Activated B cell treated with CpG ODN at 0.5 μM for 24 hours (primary cell): ENCODE measurements at regions not wholly inside any gene's neighbourhood (a gene's known extent, or its start where the extent isn't known, plus 50 kb on each side); places are given as distances from the start of the nearest gene placed in this dataset.

ENCODE experiments used
- ATAC-seq: fragments of 200-7000 bp; cut with Tn5 transposase; one replicate; pipeline ENCODE4 v1.10.0; 2021; ENCODE audit warnings: low read depth, mild to moderate bottlenecking, moderate library complexity
- CTCF ChIA-PET: fragments of 350-600 bp; sonication (Branson Sonifier 250); formaldehyde crosslinking; loops from one replicate; lab custom pipeline; 2021; ENCODE audit warnings: antibody characterized with exemption; lab: Charles Lee
- POLR2A ChIA-PET: fragments of 350-600 bp; sonication (Branson Sonifier 250); formaldehyde crosslinking; loops from one replicate; lab custom pipeline; 2021; ENCODE audit warnings: antibody characterized with exemption; lab: Charles Lee
- DNase-seq: peaks from one replicate; pipeline ENCODE4 v3.0.0; 2022
- H3K27ac Mint-ChIP-seq: one replicate; pipeline ENCODE4 v1.8.0; 2020; ENCODE audit warnings: mixed read lengths
- H3K27me3 Mint-ChIP-seq: one replicate; pipeline ENCODE4 v1.8.0; 2021; ENCODE audit warnings: mixed read lengths
- H3K36me3 Mint-ChIP-seq: one replicate; pipeline ENCODE4 v1.8.0; 2021; ENCODE audit warnings: low read depth, mixed read lengths
- H3K4me1 Mint-ChIP-seq: one replicate; pipeline ENCODE4 v1.8.0; 2021; ENCODE audit warnings: mixed read lengths
- H3K4me3 Mint-ChIP-seq: one replicate; pipeline ENCODE4 v1.8.0; 2020; ENCODE audit warnings: mild to moderate bottlenecking, mixed read lengths
- H3K9me3 Mint-ChIP-seq: one replicate; pipeline ENCODE4 v1.8.0; 2020; ENCODE audit warnings: mixed read lengths
- intact Hi-C: fragments of 100-400 bp; cut with micrococcal nuclease; formaldehyde crosslinking; loops from one replicate; pipeline ENCODE4 v1.15.1; 2024
- TF ChIP-seq, protein P1 (sequence below): fragments of 200-600 bp; IDR thresholded peaks from one replicate; pipeline ENCODE4 v1.8.0; 2022; ENCODE audit warnings: antibody characterized with exemption, mild to moderate bottlenecking

DNA sequence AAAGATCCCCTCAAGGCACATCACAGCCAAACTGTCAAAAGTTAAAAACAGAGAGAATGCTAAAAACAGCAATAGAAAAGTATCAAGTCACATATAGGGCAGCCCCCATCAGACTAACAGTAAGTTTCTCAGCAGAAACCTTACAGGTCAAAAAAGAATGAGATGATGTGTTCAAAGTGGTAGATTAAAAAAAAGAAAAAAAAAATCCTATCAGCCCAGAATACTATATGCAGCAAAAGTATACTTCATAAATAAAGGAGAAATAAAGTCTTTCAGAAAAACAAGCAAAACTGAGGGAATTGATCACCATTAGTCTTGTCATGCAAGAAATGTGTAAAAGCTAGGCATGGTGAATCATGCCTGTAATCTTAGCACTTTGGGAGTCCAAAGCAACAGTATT lies 99.9 kb upstream of the RAD23B start:
- H3K4me1 Mint-ChIP-seq, result no peaks in the 10 kb centered on the region
- TF ChIP-seq, protein P1, sequence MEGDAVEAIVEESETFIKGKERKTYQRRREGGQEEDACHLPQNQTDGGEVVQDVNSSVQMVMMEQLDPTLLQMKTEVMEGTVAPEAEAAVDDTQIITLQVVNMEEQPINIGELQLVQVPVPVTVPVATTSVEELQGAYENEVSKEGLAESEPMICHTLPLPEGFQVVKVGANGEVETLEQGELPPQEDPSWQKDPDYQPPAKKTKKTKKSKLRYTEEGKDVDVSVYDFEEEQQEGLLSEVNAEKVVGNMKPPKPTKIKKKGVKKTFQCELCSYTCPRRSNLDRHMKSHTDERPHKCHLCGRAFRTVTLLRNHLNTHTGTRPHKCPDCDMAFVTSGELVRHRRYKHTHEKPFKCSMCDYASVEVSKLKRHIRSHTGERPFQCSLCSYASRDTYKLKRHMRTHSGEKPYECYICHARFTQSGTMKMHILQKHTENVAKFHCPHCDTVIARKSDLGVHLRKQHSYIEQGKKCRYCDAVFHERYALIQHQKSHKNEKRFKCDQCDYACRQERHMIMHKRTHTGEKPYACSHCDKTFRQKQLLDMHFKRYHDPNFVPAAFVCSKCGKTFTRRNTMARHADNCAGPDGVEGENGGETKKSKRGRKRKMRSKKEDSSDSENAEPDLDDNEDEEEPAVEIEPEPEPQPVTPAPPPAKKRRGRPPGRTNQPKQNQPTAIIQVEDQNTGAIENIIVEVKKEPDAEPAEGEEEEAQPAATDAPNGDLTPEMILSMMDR, result no peak
- H3K27ac Mint-ChIP-seq, result no peak overlapping the region
- POLR2A ChIA-PET, result no interaction called here
- peaks cover 4% of the 10 kb centered on the region for H3K36me3 Mint-ChIP-seq
- CTCF ChIA-PET, result no interaction called here
- peaks cover 17% of the 10 kb centered on the region for H3K9me3 Mint-ChIP-seq
- ATAC-seq, result no peak
- no peak for DNase-seq
- peaks cover 31% of the 10 kb centered on the region for H3K27me3 Mint-ChIP-seq
- no peak overlapping the region for H3K4me3 Mint-ChIP-seq
- intact Hi-C loops, result no loop called here

DNA sequence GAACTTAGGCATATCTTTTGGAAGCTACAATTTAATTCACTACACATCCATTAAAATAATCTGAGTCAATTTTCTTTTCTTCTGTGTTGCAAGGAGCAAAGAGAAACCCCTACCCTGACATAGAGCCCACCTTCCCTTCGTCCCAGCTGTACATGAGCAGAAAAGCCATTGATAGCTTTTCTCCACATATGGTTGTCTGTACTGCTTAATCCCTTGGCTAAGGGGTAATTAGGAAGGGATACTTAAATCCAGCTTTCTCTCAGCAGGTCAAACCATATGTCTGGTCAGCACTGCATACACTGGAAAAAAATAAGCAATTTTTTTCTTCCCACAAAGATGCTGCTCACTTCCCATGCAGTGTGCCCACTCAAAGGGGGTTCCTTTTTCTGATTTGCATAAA lies 94.7 kb upstream of the RAD23B start:
- TF ChIP-seq, protein P1, result no peak
- Mint-ChIP-seq H3K27ac (no peak overlapping the region), H3K4me1 (no peaks in the 10 kb centered on the region), H3K27me3 (peaks cover 11% of the 10 kb centered on the region), H3K4me3 (no peak overlapping the region), H3K9me3 (peaks cover 6% of the 10 kb centered on the region), H3K36me3 (no peaks in the 10 kb centered on the region)
- POLR2A ChIA-PET, result no interaction called here
- ATAC-seq (no peak), DNase-seq (no peak)
- intact Hi-C loops, result no loop called here
- CTCF ChIA-PET, result no interaction called here

DNA sequence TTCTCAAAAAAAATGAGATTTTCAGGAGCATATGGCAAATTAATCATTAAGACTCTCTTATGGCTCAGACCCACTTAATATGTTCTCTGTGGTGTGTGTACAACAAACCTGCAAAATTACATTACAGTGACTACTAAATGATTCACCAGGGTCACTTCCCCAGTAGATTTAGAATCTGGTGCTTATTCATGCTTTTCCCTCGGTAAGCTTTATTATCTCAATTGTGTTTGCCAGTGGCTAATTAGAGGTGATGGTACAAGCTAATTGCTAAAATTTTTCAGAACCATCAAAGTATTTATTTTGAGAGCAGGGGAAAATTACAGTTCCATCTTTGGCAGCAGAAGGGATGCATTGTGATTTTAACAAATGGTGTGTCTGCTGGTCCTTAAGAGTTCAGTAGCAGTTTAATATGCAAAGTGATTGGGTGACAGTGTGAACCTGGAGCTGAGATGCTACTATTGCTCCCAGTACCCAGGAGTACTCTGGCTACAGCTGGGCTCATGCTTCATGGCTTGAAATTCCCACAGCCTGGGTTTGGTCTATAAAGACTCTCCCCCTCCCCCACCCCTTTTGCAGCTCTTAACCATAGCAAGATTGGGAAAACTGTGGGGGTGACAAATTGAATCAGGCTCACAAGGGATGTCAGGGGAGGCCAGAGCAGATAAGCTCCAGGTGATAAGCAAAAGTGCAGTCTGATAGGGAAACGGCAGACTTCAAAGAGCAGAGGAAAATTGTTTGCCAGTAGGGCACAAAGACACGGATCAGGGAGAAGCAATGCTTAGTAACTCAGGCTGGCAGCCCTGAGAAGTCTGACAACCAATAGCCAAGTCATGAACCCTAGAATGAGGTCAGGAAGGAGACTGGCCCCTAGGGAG lies 92.8 kb upstream of the RAD23B start:
- Mint-ChIP-seq H3K4me1 (no peaks in the 10 kb centered on the region), H3K27ac (no peak overlapping the region), H3K36me3 (no peaks in the 10 kb centered on the region), H3K4me3 (no peak overlapping the region), H3K27me3 (peaks cover 7% of the 10 kb centered on the region), H3K9me3 (no peaks in the 10 kb centered on the region)
- ChIA-PET POLR2A (no interaction called here), CTCF (no interaction called here)
- intact Hi-C loops, result loop anchor here (5.0 kb wide), 1 partner anchor 152 kb away; no protein-coding TSS in a partner anchor
- DNase-seq (no peak), ATAC-seq (no peak)
- TF ChIP-seq, protein P1, result no peak

DNA sequence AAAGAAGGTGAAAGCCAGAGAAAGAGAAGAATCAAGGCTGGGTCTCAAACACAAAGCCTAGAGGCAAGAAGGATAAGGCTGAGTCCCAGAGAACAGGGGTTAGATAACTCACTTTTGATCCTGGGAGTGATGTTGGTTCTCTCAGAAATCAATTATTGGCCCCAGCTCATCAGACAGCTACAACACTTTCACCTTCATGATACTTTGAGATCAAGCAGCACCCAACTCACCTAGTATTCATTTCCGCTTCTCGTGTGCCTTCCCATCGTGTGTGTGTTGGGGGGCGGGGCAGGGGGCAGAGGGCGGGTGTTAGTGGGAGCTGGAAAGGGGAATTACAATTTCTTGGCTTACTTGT lies 92.2 kb upstream of the RAD23B start:
- no peaks in the 10 kb centered on the region for H3K36me3 Mint-ChIP-seq
- ATAC-seq (no peak), DNase-seq (no peak)
- POLR2A ChIA-PET, result no interaction called here
- peaks cover 8% of the 10 kb centered on the region for H3K27me3 Mint-ChIP-seq
- H3K9me3 Mint-ChIP-seq, result no peaks in the 10 kb centered on the region
- TF ChIP-seq, protein P1, result no peak
- no peak overlapping the region for H3K27ac Mint-ChIP-seq
- CTCF ChIA-PET, result no interaction called here
- H3K4me1 Mint-ChIP-seq, result no peaks in the 10 kb centered on the region
- no peak overlapping the region for H3K4me3 Mint-ChIP-seq
- intact Hi-C loops, result loop anchor here (5.0 kb wide), 1 partner anchor 151 kb away; no protein-coding TSS in a partner anchor

DNA sequence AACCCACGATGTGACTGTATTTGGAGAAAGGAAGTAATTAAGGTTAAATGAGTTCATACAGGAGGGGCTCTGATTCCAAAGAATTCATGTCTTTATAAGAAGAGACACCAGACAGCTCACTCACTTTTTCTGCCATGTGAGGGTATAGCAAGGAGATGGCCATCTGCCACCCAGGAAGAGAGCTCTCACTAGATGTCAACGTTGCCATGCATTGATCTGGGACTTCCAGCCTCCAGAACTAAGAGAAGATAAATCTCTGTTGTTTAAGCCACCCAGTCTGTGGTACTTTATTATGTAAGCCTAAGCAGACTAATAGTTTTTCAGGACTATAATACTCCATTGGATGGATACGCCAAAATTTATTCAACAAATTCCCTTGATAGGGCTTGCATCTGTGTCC lies 89.8 kb upstream of the RAD23B start:
- H3K36me3 Mint-ChIP-seq, result no peaks in the 10 kb centered on the region
- no peaks in the 10 kb centered on the region for H3K9me3 Mint-ChIP-seq
- POLR2A ChIA-PET, result no interaction called here
- H3K27me3 Mint-ChIP-seq, result peaks cover 9% of the 10 kb centered on the region
- TF ChIP-seq, protein P1, result no peak
- CTCF ChIA-PET, result interaction anchor here (1.3 kb wide), 1 partner anchor 148 kb away, joined by 3 read pairs; no protein-coding TSS in a partner anchor
- no peak overlapping the region for H3K27ac Mint-ChIP-seq
- no peak overlapping the region for H3K4me3 Mint-ChIP-seq
- ATAC-seq (no peak), DNase-seq (no peak)
- intact Hi-C loops, result loop anchor here (5.0 kb wide), 1 partner anchor 149 kb away; no protein-coding TSS in a partner anchor
- H3K4me1 Mint-ChIP-seq, result no peaks in the 10 kb centered on the region
